ENCODE measurements at regions not wholly inside any gene's neighbourhood (a gene's known extent, or its start where the extent isn't known, plus 50 kb on each side); places are given as distances from the start of the nearest gene placed in this dataset.
"Not testable (repeated sequence)": the region's sequence is repeated elsewhere in the genome, so short reads cannot be mapped to it uniquely, and the experiment has no call there.

DNA sequence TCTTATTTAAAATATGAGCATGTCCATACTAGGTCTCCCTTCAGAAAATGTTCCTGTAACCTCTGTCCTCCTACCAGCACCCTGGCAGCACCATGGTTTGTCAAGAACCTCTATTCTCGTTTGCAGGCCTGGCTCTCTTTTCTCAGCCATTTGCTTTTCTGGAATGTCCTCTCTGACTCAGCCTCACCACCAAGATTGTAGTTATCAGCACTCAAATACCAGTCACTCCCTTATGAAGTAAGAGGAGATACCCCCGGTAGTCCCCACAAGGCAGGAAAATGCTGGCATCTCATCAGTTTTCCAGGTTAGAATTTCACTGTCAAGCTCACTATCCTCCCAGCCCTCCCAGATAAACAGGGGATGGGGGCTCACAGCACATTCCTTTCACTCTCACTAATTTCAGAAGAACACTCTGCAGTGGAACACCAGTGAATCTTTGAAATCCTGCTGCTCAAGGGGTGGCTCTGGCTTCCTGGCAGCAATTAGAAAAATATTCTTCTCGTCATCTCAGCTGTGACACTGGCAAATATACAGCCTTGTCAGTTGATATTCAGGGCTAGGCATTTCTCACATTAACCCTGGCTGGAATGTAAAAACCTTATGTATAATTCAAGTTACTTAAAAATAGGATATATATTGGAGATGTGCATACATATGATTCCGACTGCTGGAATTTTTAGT lies 129.2 kb downstream of the TBX18 start:
- no peak for DNase-seq

DNA sequence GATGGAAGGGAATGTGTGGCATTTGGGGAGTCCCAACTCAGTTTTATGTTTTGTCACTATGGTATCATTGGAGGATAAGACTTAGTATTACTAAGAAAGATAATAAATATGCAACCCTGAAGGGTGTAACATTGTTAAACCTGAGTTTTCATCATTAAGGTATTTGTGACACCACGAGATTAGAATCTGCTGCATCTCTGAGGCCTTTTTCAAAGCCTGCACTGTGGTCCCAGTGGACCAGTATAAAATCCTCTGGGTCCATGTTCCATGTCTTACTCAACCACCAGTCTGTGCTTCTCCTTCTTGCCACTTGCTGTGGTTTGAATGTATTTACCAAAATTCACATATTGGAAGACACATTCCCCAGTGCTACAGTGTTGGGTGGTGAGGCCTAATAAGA lies 130.6 kb downstream of the TBX18 start:
- DNase-seq: no peak

DNA sequence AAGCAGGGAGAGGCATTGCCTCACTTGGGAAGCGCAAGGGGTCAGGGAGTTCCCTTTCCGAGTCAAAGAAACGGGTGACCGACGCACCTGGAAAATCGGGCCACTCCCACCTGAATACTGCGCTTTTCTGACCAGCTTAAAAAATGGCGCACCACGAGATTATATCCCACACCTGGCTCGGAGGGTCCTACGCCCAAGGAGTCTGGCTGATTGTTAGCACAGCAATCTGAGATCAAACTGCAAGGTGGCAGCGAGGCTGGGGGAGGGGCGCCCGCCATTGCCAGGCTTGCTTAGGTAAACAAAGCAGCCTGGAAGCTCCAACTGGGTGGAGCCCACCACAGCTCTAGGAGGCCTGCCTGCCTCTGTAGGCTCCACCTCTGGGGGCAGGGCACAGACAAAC lies 137.9 kb downstream of the TBX18 start:
- peak; percentile 52 for DNase-seq

DNA sequence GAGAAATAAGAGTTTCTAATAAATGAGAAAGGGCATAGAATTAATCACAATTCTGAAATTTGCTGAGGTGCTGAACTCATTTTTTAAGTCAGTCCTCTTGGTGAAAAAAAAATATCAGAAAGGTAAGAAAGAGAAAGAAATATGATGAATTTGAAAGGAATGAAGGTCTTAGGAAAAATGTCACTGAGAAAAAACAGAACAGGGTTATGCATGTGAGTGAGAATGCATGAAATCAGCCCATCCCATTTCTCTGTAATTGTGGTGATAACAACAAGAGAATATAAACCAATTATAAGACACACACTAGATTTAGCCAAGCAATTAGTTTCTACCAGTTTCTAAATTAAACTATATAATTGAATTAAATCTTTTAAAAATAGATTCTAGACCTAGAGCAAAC lies 138.9 kb downstream of the TBX18 start:
- no peak for DNase-seq

DNA sequence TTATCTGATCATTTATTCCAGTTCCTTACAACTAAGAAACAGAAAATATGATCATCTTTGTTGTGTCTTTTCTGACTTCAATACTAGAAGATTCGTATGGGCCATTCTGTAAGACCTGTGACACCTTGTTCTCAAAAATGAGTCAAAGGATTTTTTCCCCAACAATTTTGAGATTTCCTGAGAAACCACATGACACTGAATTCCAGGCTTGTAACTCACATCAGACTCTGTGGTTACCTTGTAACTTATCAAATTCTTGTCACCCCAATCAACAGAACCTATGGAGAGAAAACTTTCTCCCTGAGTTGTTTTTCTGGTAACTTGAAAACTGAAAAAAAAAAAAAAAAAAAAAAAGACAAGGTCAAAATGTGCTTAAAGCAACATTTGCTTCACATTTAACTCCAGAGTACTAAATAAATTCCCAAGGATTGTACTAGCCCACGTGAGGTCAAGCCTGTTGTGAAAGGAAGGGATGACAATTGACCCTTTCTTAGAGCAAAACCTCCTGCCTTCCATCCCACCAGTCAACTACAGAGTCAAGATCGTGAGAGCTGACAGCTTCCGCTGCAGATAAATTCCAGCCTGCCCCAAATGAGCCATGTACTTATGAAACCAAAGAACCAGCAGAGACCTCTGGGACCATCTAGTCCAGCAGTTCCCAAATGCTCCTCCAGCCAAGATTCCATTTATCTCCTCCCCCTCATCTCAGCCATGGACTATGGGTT lies 140.3 kb downstream of the TBX18 start:
- no peak for DNase-seq

DNA sequence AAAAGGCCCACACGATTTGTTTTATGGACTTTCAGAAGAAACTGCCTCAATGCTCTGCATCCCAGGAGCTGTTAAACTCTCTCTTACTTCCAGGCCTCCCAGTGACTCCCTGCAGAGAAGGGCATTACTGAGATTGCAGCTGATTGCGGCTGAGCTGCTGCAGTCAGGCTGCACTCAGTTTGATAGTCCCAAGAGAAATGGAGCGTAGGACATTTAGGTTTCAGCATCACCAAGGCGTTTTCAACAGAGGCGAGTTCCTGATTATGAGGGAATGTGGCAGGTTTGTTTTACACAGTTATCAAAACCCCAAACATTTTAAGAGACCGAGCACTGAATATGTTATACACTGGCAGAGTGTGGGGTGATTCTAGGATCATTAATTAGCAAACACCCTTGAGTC lies 145.6 kb downstream of the TBX18 start:
- DNase-seq: no peak

DNA sequence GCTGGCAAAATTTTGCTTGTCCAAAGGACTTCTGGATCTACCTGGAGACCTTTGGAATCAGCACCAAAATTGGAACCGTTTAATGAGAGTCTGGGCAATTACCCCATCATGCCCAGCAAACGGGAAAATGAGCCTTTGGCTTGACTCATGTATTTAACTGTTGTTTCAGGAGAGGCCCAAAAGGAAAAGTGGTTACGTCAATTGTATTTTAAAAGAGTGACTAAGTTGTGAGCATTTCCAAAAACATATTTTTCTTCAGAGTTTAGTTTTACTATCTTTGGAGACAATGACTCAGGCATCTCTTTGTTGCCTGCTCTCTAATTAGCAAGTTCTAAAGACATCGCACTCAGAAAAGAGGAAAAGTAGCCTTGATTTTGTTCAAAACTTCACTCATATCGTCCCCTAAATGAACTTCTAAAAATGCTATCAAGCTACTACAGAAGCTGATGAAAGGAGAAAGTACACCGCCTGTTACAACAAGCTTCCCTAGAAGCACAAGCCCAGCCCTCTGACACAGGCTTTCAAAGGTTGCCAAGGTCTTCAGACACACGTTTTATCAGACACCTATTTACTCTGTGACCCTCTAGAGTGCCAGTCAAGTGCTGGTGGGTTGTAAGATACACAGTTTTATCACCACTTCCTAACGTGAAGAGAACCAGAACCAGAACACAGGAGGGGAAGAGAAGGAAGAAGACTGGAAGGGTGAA lies 146.2 kb downstream of the TBX18 start:
- DNase-seq: no peak

DNA sequence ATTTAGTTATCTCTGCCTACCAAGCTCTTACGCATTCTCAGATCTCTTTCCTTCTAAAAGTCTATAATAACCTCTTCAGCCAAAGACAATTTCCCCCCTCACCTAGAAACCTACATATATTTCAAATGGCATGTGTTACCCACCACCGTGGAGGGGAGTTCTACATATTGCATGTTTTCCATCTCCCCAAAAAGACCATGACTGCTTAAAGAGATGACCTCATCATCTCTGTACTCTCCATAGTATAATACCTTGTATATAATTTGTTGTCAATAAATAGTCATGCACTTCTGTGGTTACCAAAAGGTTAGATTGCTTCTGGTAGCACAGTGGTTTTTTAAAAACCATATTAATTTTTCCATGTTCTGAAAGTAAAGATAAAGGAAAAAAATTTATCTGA lies 148.4 kb downstream of the TBX18 start:
- DNase-seq: no peak

DNA sequence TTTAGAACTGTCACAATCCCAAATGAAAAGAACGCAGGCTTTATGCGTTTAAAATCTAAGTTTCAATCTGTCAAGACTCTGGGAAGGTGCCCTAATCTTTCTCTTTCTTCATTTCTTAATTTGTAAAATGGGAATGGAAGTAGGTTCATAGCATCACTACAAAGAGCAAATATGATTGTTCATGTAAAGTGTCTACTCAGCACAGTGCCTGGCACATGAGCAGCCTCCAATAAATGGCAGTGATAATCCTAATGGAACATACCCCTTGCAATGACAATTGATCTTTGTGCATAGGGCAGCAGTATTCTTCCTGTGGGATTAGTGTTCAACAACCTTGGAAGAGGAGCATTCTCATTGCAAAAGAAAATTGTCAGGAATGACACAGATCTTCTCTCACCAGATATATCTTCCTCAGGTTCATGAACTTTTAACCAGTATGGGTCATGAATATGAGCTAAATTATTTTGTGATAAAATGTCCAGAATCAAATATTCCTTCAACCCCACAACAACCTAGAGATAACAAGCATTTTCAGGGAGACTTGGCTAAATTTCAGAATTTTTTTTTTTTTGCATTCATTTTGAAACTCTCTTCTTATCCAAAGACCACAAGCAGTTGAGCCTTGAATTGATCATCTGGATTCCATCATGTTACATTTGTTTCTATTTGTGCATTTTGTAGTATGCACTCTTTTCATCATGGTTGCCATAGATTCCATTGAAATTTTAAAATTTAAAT lies 149.1 kb downstream of the TBX18 start:
- no peak for DNase-seq

DNA sequence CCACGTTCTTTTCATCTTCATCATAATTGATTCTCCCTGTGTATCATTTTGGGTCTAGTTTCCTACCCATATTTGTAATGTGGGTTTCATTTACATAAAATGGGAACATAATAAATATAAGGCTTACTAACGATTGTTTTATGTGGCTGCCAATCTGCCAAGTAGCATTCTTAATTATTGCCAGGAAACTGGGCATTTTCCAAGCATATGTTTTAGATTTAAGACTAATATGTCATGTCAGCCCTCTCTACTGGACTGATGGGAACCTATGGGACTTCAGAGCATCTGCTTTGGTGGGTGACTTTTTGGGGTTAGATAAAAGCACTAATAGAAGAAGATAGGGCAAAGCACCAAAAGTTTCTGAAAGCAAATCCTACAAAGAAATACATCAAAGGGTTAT lies 157.5 kb downstream of the TBX18 start:
- DNase-seq: no peak

DNA sequence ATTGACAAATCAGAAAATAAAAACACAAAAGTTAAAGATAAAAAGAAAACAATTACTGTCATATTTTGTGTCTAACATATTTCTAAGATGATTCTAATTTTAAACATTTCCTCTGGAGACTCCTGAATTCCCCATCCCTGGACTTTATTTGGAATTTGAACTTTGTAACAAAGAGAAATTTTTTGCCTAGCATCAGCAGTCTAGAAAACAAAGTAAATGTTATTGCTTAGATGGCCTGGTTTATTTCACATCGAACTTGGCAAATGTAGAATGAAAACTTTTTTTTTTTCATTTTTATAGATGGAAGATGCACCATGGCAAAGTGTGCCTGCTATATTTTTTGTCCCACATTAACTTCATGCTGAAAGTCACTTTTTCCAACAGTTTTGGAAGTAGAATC lies 159.1 kb downstream of the TBX18 start:
- DNase-seq: no peak

DNA sequence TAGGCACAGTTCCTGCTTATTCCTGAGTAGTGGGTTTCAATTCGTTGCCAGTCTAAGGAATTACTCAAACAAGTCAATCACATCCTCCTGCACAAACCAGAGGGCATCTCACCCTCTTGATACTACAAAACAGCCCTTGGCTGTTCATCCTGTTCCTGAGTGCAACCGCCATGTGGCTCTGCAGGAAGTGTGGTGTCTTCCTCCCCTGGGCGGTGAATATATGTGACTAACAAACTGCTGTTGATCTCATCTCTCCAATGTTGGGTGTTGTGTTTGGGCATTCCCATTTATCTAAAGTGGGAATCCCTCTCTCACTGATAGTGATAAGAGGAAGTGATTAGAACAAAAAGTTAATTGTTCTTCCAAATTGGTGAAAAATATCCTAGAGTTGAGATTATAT lies 163.0 kb downstream of the TBX18 start:
- no peak for DNase-seq

DNA sequence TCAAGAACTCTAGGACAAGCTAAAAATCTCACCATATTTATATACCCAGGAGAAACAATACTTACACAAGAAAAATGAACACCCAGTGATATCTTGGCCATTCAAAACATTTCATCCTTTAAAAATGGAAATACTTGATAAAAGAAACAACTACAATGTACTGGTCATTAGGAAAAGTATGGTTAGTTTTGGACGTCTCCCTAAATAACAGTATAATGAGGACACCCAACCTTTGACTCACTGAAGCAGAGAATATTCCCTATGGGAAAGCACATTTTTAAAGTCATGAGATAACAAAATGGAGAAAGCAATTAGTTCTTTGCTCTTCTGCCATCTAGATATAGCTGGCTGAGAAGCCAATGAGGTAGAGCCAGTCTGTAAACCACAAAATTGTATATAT lies 164.4 kb downstream of the TBX18 start:
- no peak for DNase-seq

DNA sequence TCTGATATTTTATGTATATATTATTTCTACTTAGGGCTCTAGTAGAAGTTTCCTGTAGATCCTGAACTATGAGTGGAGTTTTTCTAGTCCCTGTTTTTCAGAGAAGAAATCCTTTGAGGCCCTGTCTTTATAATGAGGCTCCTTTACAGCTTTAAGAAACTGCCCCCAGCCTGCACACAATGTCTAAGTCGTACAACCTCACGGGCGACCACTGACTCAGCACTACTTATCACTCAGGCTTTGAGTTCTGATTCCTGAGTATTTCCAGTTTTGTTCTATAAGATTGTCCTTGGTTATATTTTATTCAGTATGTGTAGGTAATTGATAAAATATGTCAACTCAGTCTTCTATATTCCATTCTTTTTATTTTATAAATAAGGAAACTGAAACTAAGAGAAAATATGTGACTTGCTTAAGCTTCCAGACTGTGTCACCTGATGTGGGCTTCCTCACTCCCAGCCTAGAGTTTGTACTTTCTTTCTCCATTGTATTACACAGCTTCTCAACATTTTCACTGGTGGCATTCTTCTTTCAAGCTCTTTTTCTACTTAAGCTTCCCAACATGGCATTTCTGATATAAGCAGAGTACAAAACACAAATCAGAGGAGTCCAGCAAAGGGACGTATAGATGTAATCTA lies 167.0 kb downstream of the TBX18 start:
- no peak for DNase-seq

DNA sequence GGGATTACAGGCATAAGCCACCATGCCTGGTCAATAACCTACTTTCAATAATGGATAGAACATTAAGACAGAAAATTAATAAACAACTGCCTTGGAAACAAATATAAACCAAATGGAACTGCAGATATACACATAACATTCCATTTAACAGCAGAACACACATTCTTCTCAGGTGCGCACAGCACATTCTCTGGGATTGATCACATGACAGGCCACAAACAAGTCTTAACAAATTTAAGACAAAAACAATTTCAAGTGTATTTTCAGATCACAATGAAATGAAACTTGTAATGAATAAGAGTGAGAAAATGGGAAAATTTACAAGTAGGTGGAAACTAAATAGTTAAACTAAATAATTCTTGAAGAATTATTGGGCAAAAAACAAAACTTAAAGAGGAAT lies 167.9 kb downstream of the TBX18 start:
- DNase-seq: no peak

DNA sequence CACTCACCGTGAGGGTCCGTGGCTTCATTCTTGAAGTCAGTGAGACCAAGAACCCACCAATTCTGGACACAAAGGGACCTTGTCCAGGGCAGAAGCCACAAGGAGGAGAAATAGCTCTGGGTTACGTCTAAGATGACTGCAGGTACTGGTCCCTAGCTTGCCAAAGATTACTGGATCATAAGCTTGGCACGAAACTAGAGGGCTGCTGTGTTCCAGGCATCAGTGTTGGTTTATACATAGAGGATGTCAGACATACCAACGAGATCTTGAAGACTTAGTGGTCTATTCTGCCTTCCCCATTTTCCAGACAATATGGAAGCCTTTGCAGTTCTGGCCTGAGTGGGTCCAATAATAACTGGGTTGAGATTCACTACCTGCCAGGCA lies 175.7 kb downstream of the TBX18 start:
- DNase-seq: no peak

DNA sequence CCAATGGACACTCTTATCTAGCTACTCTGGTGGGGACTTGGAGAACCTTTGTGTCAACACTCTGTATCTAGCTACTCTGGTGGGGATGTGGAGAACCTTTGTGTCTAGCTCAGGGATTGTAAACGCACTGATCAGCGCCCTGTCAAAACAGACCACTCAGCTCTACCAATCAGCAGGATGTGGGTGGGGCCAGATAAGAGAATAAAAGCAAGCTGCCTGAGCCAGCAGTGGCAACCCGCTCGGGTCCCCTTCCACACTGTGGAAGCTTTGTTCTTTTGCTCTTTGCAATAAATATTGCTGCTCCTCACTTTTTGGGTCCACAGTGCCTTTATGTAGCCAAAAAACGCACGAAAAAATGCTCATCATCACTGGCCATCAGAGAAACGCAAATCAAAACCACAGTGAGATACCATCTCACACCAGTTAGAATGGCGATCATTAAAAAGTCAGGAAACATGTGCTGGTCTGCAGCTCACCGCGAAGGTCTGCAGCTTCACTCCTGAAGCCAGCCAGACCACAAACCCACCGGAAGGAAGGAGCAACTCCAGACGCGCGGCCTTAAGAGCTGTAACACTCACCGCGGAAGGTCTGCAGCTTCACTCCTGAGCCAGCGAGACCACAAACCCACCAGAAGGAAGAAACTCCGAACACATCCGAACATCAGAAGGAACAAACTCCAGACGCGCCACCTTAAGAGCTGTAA lies 176.3 kb downstream of the TBX18 start:
- not testable (repeated sequence) for DNase-seq

DNA sequence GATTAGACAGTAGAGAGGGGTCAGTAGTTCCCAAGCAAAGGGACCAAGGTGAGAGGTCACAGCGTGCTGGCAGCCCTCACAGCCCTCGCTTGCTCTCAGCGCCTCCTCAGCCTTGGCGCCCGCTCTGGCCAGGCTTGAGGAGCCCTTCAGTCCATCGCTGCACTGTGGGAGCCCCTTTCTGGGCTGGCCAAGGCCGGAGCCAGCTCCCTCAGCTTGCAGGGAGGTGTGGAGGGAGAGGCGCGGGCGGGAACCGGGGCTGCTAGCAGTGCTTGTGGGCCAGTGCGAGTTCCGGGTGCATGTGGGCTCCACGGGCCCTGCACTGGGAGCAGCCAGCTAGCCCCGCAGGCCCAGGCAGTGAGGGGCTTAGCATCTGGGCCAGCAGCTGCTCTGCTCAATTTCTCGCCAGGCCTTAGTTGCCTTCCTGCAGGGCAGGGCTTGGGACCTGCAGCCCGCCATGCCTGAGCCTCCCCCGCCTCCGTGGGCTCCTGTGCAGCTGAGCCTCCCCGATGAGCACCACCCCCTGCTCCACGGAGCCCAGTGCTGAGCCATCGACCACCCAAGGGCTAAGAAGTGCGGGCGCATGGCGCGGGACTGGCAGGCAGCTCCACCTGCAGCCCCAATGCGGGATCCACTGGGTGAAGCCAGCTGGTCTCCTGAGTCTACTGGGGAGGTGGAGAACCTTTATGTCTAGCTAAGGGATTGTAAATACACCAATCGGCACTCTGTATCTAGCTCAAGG lies 177.0 kb downstream of the TBX18 start:
- not testable (repeated sequence) for DNase-seq

DNA sequence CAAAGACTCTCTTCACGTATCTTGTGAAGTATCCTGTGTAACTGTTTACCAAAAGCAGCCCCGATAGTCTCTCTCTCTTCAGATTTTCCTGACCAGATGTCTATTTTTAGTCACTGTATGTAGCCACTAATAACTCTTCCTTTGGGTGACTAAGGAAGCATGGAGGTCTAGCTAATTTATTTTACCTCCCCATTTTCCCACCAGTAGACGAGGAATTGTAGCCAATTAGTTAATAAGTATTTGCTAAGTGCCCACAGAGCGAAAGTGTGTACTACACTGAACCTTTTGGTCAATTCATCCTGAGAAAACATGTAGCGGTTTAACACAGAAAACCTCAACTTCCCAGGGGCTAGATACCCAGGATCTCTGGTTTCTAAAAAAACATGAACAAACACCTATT lies 180.6 kb downstream of the TBX18 start:
- DNase-seq: no peak

DNA sequence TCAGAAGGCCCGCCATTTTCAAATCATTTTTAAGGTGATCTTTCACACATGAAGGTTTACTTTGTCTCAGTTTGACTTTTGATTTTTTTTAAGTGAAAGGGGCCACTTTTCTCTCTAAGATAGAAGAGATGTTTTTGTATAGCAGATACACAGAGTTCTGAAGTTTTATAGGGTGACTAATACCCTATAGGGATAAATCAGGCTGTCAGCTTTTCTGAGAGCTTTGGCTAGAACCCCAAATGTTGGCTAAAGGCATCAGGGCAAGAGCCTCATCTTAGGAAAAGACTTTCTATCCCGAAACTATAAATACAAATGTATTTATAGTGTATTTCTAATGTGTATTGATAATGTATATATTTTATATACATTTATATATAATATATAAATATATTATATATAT lies 181.4 kb downstream of the TBX18 start:
- no peak for DNase-seq

DNA sequence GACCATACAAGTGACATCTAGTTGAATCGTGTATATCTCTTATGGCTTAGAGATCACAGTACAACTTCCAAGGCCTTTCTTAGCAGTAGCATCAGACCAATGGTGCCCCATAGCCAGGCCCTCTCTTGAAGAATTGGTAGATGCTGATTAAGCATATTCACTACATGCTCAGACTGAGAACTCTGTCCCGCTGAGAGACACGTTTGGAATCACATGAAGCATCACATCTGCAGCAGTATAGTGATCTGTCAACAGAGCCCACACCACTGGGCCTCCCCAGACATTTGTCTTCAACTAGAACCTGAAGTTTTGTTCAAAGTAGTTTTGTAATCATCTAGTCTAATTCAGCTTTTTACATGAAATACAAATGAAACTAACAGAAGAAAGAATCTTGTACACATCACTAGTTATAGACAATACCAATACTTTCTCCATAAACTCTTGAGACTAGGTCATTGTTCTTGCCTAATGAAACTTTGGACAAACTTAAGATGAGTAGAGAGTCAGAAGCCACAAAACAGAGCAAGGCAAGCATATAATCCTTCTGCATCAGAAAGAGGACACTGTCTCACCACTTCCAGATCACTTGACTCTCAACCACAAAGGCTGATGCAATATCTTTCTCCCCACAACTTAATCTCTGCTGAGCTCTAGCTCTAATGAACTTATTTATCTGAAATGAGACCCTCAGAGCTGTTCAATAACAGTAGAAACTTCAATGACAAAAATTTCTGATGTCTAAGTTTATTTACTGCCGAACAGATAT lies 182.7 kb downstream of the TBX18 start:
- no peak for DNase-seq
